H54 (cell line): ENCODE measurements at regions not wholly inside any gene's neighbourhood (a gene's known extent, or its start where the extent isn't known, plus 50 kb on each side); places are given as distances from the start of the nearest gene placed in this dataset.

Source experiments
- DNase-seq: peaks from one replicate; pipeline ENCODE4 v3.0.0; 2011; ENCODE audit warnings: low spot score, mixed read lengths; ENCODE audit not compliant: insufficient read length
- FAIRE-seq: peaks from 3 replicates; lab custom pipeline; 2011; peaks lifted over from hg19 to GRCh38; lab: Jason Lieb, UNC
- POLR2A ChIP-seq: IDR thresholded peaks from 2 replicates; pipeline ENCODE4 v1.6.1; 2011; ENCODE audit warnings: low read depth, mild to moderate bottlenecking, low read length

- FAIRE-seq (no peak), DNase-seq (no peak)
- no peak for TF ChIP-seq POLR2A
Observed at GRCh38 chr6:2441601-2442475, 196.4 kb upstream of the GMDS start.

GRCh38 chr6:2440516-2440915, 195.1 kb upstream of the GMDS start:
- no peak for TF ChIP-seq POLR2A
- FAIRE-seq (no peak), DNase-seq (no peak)

- TF ChIP-seq POLR2A, result no peak
- FAIRE-seq, result no peak
- DNase-seq, result no peak
Observed at GRCh38 chr6:2439632-2440031, 194.2 kb upstream of the GMDS start.

DNA sequence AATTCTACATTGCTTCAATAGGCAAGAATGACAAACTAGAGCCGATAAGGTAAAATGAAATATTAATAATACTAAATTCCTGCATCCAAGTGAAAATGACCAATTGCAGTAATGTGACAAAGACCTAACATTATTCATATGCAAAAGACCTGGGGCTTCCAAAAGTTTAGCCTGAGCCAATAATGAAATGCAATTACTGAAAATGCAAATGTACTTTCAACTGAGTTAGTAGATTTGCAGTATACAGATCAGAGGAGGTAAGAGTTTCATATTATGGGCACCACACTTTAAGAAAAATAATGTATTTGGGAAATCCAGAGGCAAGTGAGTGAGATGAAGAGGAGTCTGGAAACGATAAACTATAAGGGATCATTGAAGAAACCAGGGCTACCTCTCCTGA, 193.7 kb upstream of the GMDS start:
- DNase-seq (no peak), FAIRE-seq (no peak)
- no peak for TF ChIP-seq POLR2A

DNA sequence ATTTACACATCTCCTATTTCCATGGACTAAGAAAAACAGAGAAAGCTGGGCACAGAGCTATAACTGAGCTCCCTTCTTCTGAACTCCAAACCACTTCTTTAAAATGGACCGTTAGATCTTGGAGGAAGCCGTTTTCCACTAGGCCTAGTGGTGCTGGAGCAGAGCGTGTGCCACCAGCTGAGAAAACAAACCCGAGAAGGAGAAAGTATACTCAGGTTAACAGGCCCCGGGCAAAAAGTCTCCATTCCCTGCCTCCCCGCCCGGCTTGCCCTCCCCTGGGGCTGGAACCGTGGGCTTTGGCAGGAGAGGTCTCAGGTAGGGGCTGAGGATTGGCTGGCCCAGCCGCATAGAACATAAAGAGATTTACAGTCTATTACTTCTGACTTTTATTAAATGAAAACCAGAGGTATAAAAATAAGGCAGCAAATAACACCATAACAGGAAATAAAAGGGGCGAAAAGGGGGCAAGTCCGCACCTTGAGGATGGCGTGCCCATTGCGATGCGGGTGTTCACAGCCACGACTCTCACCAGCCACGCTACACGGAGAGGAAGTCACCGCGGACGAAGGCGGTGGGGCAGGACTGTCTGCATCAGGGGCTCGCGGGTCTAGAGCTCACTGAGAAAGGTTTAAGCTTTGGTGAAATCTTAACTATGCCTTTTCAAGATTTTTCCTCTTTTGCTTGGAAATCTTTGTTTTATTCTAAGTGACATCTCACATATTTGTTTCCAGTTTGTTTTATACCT, 191.2 kb upstream of the GMDS start:
- FAIRE-seq, result no peak
- no peak for DNase-seq
- no peak for TF ChIP-seq POLR2A

- DNase-seq (no peak), FAIRE-seq (no peak)
- no peak for TF ChIP-seq POLR2A
Observed at GRCh38 chr6:2435323-2435722, 189.9 kb upstream of the GMDS start.

- DNase-seq (no peak), FAIRE-seq (no peak)
- TF ChIP-seq POLR2A, result no peak
Observed at GRCh38 chr6:2434912-2435311, 189.5 kb upstream of the GMDS start.

- DNase-seq (no peak), FAIRE-seq (no peak)
- TF ChIP-seq POLR2A, result no peak
Observed at GRCh38 chr6:2434116-2434515, 188.7 kb upstream of the GMDS start.

DNA sequence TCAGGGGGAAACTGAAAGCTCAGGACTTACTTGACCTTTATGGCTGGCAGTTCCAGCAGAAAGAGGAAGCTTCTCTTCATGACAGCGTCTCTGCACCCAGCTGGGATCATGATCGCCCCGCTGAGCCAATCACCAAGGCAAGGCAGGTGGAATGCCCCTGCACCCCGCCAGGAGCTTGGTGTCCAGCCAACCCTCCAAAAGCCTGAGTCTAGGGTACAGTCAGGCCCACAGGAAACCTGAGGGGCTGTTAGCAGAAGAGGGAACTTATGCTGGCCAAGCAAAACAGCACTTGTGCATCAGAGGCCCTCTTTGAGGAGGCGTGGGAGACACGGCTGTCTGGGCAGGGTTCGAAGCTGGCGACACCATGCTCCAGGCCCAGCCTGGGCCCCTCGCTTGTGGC, 188.3 kb upstream of the GMDS start:
- FAIRE-seq, result no peak
- DNase-seq, result no peak
- no peak for TF ChIP-seq POLR2A

DNA sequence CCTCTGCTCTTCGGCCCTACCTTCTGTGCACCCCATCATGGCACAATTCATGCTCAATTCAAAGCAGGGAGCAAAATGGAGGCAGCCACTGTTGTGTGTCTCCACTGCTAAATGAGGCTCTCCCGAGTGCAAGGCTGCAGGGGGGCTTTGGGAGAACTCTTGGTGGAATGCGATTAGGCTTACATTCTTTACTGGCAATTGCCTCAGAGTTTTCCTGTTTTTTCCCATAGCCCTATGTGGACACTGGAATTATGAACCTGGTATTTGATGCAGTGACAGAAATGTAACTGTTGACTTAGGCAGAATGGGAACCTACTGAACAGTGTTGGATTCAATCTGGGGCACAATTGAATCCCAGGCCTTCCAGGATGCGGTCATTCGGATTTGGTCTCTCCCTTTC, 187.9 kb upstream of the GMDS start:
- DNase-seq (no peak), FAIRE-seq (no peak)

DNA sequence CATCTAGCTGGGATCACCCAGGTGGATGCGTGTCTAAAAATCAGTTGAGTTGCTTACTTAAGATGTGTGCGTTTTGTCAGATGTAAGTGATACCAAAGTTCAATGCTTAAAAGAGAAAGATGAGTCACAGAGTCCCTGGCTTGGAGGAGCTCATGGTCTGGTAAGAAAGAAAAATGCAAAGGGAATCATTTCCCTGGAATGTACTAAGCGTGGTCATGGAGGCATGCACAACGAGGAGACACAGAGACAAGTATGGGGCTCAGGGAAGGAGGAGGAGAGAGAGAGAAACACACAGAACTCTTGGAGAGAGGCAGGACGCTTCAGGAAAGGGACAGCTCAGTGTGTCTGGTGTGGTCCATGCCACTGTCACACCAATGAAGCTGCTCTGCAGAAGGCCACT, 186.9 kb upstream of the GMDS start:
- FAIRE-seq, result peak; percentile 64
- TF ChIP-seq POLR2A, result no peak
- peak; percentile 78 for DNase-seq

More for the DNA sequence above, 187.9 kb upstream of the GMDS start:
- TF ChIP-seq POLR2A, result no peak

GRCh38 chr6:2430612-2431011, 185.2 kb upstream of the GMDS start:
- DNase-seq (no peak), FAIRE-seq (no peak)
- no peak for TF ChIP-seq POLR2A

DNA sequence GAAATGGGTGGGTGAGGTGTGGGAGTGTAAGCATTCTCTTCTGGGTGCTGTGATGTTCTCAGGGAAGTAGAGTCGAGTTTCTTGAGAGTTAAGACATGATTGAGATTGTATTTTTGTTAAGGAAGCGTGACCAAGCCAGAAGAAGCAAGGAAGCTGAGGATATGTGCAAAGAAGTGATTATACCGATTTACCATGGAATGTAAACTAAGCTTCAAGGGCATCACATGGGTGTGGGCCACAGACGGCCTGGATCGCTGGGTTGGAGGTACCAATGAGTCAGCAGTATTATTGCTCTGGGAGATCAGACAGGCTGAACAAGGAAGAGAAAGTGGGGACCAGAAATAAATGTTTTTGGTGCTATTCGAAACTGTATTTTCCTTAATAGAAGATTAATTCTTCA, 184.1 kb upstream of the GMDS start:
- DNase-seq, result no peak
- FAIRE-seq, result no peak
- TF ChIP-seq POLR2A, result no peak

DNA sequence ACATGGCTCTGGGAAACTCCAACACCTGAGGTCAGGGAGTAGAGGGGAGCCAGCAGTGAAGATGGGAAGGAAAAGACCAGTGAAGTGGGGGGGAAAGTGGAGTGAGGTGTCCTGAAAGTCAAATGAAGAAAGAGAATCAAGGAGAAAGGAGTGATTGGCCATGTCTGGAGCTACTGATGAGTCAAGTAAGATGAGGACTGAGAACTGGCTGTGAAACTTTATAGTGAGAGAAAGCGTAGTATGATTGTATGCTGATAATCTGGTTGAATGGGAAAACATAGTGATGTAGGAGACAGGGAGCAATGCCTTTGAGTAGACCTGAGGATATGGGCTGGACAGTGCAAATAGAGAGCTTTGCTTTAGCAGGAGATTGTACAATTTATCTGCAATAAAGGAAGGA, 183.6 kb upstream of the GMDS start:
- no peak for FAIRE-seq
- no peak for TF ChIP-seq POLR2A
- DNase-seq, result no peak
